ENCODE measurements at regions not wholly inside any gene's neighbourhood (a gene's known extent, or its start where the extent isn't known, plus 50 kb on each side); places are given as distances from the start of the nearest gene placed in this dataset.

DNA sequence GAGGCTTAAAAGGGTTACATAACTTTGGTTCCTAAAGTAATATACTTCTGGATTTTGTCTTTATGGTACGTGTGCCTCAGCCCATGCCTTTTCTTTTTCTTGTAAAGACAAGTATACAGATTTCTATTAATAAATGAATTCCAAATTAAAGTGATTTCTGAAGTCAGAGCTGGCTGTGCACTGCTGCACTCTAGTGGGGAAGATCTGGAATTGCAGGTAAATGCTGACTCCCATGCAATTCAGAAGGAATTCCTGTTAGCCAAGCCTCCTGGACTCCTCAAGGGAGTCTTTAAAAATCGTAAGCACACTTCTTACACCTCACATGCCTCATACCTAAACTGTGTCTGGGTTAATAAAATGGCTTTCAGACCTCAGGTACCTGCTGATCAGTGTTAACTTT lies 118.4 kb upstream of the SLC7A1 start:
- peak; percentile 43 for DNase-seq (ENCODE audit: low read depth)
- TF ChIP-seq CTCF (IDR thresholded peaks at IDR 0.05; ENCODE audit: low read depth, low read length) = peak; percentile 92
- TF ChIP-seq, protein P1, sequence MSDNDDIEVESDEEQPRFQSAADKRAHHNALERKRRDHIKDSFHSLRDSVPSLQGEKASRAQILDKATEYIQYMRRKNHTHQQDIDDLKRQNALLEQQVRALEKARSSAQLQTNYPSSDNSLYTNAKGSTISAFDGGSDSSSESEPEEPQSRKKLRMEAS (IDR thresholded peaks at IDR 0.05; ENCODE audit: low read depth, low read length) = peak; percentile 8; the same call in 1 of the 2 replicates
- no peak for TF ChIP-seq POLR2A (IDR thresholded peaks at IDR 0.05; ENCODE audit: extremely low read depth, insufficient read length)
- 0 out of 2 replicates have a peak, but pooled peaks have one; percentile 22 for TF ChIP-seq MYC (IDR thresholded peaks at IDR 0.05; ENCODE audit: low read depth, low read length)
- no peak overlapping the region for H3K4me3 ChIP-seq (ENCODE audit: low read depth, low read length)

- no peak for TF ChIP-seq MYC (IDR thresholded peaks at IDR 0.05; ENCODE audit: low read depth, low read length)
- TF ChIP-seq CTCF (IDR thresholded peaks at IDR 0.05; ENCODE audit: low read depth, low read length) = no peak
- TF ChIP-seq, protein P1 (IDR thresholded peaks at IDR 0.05; ENCODE audit: low read depth, low read length) = no peak
- no peak for TF ChIP-seq POLR2A (IDR thresholded peaks at IDR 0.05; ENCODE audit: extremely low read depth, insufficient read length)
- H3K4me3 ChIP-seq (ENCODE audit: low read depth, low read length) = no peak overlapping the region
- no peak for DNase-seq (ENCODE audit: low read depth)
These were observed 116.3 kb upstream of the SLC7A1 start for GRCh38 chr13:29711776-29712175.

DNA sequence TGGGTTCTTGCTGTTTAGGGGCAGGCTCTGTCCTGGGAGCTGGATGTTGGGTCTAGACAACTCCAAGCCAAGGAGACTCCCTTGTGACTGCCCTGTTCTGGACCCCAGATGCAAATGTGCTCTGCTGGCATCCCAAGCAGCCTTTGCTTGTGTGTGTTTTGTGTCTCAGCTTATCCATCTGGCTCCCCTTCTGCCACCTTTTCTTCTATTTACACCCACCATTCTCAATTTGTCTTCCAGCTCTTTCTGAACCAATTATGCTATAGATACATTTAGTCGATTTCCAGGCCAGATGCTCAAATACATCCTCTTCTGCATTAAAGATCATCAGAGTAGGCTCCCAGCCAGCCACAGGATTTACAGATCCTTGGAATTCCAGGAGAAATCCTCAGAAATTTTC lies 115.0 kb upstream of the SLC7A1 start:
- no peak overlapping the region for H3K4me3 ChIP-seq (ENCODE audit: low read depth, low read length)
- no peak for TF ChIP-seq CTCF (IDR thresholded peaks at IDR 0.05; ENCODE audit: low read depth, low read length)
- TF ChIP-seq POLR2A (IDR thresholded peaks at IDR 0.05; ENCODE audit: extremely low read depth, insufficient read length) = no peak
- no peak for TF ChIP-seq MYC (IDR thresholded peaks at IDR 0.05; ENCODE audit: low read depth, low read length)
- TF ChIP-seq, protein P1 (IDR thresholded peaks at IDR 0.05; ENCODE audit: low read depth, low read length) = no peak
- DNase-seq (ENCODE audit: low read depth) = no peak

GRCh38 chr13:29709407-29710069 lies 114.0 kb upstream of the SLC7A1 start:
- no peak overlapping the region for H3K4me3 ChIP-seq (ENCODE audit: low read depth, low read length)
- no peak for DNase-seq (ENCODE audit: low read depth)
- TF ChIP-seq MYC (IDR thresholded peaks at IDR 0.05; ENCODE audit: low read depth, low read length) = no peak
- no peak for TF ChIP-seq CTCF (IDR thresholded peaks at IDR 0.05; ENCODE audit: low read depth, low read length)
- TF ChIP-seq, protein P1 (IDR thresholded peaks at IDR 0.05; ENCODE audit: low read depth, low read length) = no peak
- no peak for TF ChIP-seq POLR2A (IDR thresholded peaks at IDR 0.05; ENCODE audit: extremely low read depth, insufficient read length)

DNA sequence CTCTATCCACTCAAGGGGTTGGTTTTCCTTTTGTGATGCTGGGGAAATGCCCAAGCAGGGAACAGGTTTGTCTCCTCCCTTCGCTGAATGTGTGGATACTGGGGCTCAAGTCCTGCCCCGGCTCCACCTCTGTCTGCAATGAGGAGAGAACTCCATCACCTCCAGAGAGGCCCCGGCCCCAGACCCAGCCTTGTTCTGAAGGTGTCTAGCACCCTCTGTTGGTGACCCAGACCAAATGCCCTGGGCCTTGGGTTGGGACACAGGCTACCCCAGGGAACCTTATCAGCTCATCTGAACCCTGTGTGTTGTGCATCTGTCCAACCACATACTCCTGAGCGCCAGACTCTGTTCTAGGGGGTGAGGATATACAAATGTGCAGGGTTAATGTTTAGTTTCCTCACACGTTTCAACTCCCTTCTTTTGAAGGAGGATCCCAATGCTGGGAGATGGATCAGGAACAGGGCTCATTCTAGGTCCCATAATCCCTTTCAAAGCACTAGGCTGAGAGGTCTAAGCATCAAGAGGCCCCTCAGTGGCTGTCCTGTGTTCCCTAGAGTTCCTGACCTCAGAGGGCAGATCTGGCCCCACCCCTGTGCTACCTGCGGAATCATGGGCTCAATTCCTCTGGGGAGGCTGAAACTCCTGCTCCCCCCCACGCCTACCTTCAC lies 112.5 kb upstream of the SLC7A1 start:
- H3K4me3 ChIP-seq (ENCODE audit: low read depth, low read length) = no peak overlapping the region
- DNase-seq (ENCODE audit: low read depth) = peak; percentile 82
- peak; percentile 87 for TF ChIP-seq CTCF (IDR thresholded peaks at IDR 0.05; ENCODE audit: low read depth, low read length)
- TF ChIP-seq MYC (IDR thresholded peaks at IDR 0.05; ENCODE audit: low read depth, low read length) = no peak
